Ovary (tissue), 3 donors: ENCODE measurements at regions not wholly inside any gene's neighbourhood (a gene's known extent, or its start where the extent isn't known, plus 50 kb on each side); places are given as distances from the start of the nearest gene placed in this dataset.

Experiments used
- CTCF ChIP-seq, 3 donors: fragments of 450-650 bp in 2 of 3; fragments of 200-600 bp in 1 of 3; IDR thresholded peaks; one replicate each; pipeline versions ENCODE4 v1.5.1 to v1.8.0; 2016 to 2022; ENCODE audit warnings: antibody characterized with exemption in 3 of 3, mild to moderate bottlenecking in 1 of 3
- EP300 ChIP-seq: sonication (generic); formaldehyde crosslinking; IDR thresholded peaks from one replicate; pipeline ENCODE4 v1.6.1; 2017; ENCODE audit warnings: antibody characterized with exemption
- POLR2A ChIP-seq: fragments of 450-650 bp; IDR thresholded peaks from one replicate; pipeline ENCODE4 v1.6.1; 2017; ENCODE audit warnings: antibody characterized with exemption, mild to moderate bottlenecking, moderate library complexity
- donor health status: DM: no; HTN: no; CAD: no.

DNA sequence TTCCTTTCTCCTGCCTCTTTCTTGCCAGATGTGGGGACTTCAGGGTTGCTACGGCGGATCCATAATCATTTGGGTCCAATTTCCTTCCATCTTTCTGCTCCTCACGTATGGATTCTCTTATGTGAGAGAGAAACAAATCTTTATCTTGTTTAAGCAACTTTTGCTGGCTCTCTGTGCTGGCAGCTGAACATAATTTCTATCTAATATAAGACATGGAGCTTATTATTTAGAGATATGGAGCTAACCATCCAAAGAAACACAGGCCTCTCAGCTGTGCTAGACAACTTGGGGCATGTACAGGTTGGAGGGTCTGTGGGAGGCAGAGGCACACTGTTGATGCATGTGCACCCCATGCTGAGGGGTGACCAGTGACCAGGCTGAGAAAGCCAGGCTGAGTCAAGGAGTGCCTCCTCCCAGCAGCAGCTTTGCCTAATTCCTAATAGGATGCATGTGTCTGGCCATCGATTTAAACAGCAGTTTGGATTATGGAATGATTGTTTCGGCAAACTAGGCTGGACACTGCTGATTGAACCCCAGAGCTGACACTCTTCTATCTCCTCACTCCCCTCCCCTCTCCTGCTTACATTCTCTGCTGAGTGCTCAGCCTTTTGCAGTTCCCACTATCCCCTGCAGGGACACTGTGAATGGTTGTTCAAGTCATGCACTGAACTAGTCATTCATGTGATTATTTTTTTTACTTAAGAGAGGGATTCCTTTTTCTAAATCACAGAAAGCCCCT lies 195.8 kb downstream of the ERCC6L2 start:
- TF ChIP-seq CTCF (IDR thresholded peaks at IDR 0.05), result no peak
- TF ChIP-seq EP300, result no peak
- TF ChIP-seq POLR2A, result no peak
